LHCN-M2 (cell line): ENCODE measurements at regions not wholly inside any gene's neighbourhood (a gene's known extent, or its start where the extent isn't known, plus 50 kb on each side); places are given as distances from the start of the nearest gene placed in this dataset.
A peak's percentile ranks its signal among the peaks of the same experiment; 100 is the strongest.
"Not testable (repeated sequence)": the region's sequence is repeated elsewhere in the genome, so short reads cannot be mapped to it uniquely, and the experiment has no call there.

Source experiments
- DNase-seq: peaks from one replicate; pipeline ENCODE4 v3.0.0-alpha.2; 2012; ENCODE audit warnings: low read depth

GRCh38 chr19:30825505-30825904 lies 453.3 kb downstream of the ZNF536 start:
- DNase-seq: not testable (repeated sequence)

GRCh38 chr19:30824809-30825208 lies 452.6 kb downstream of the ZNF536 start:
- no peak for DNase-seq

- no peak for DNase-seq
These were observed 445.9 kb downstream of the ZNF536 start for GRCh38 chr19:30817965-30818567.

GRCh38 chr19:30817197-30817596 lies 445.0 kb downstream of the ZNF536 start:
- no peak for DNase-seq

- no peak for DNase-seq
These were observed 443.9 kb downstream of the ZNF536 start for GRCh38 chr19:30815889-30816580.

GRCh38 chr19:30812099-30812678 lies 440.0 kb downstream of the ZNF536 start:
- DNase-seq: no peak

GRCh38 chr19:30811397-30812098 lies 439.4 kb downstream of the ZNF536 start:
- DNase-seq: no peak

GRCh38 chr19:30810726-30811125 lies 438.5 kb downstream of the ZNF536 start:
- no peak for DNase-seq

GRCh38 chr19:30807278-30807677 lies 435.1 kb downstream of the ZNF536 start:
- DNase-seq: no peak

GRCh38 chr19:30806311-30806710 lies 434.1 kb downstream of the ZNF536 start:
- DNase-seq: no peak

GRCh38 chr19:30804751-30805150 lies 432.6 kb downstream of the ZNF536 start:
- no peak for DNase-seq

- DNase-seq: not testable (repeated sequence)
These were observed 432.1 kb downstream of the ZNF536 start for GRCh38 chr19:30804333-30804732.

GRCh38 chr19:30802424-30803013 lies 430.3 kb downstream of the ZNF536 start:
- no peak for DNase-seq

GRCh38 chr19:30799865-30800755 lies 427.9 kb downstream of the ZNF536 start:
- peak; percentile 4 for DNase-seq

- DNase-seq: no peak
These were observed 423.5 kb downstream of the ZNF536 start for GRCh38 chr19:30795727-30796126.

- DNase-seq: no peak
These were observed 420.6 kb downstream of the ZNF536 start for GRCh38 chr19:30792561-30793505.

- no peak for DNase-seq
These were observed 418.9 kb downstream of the ZNF536 start for GRCh38 chr19:30791088-30791487.

- DNase-seq: no peak
These were observed 418.0 kb downstream of the ZNF536 start for GRCh38 chr19:30790056-30790680.

- DNase-seq: no peak
These were observed 416.1 kb downstream of the ZNF536 start for GRCh38 chr19:30788105-30788765.
